CD4-positive, alpha-beta T cell (primary cell): ENCODE measurements at regions not wholly inside any gene's neighbourhood (a gene's known extent, or its start where the extent isn't known, plus 50 kb on each side); places are given as distances from the start of the nearest gene placed in this dataset.

Source experiments
- ATAC-seq: fragments of 200-7000 bp; cut with Tn5 transposase; one replicate; pipeline ENCODE4 v1.10.0; 2022; ENCODE audit warnings: mild to moderate bottlenecking; ENCODE audit not compliant: poor library complexity
- CTCF ChIA-PET: fragments of 350-600 bp; sonication (Branson Sonifier 250); formaldehyde crosslinking; loops from one replicate; lab custom pipeline; 2021; ENCODE audit warnings: antibody characterized with exemption, inconsistent platforms; lab: Charles Lee
- POLR2A ChIA-PET: fragments of 350-600 bp; sonication (Branson Sonifier 250); formaldehyde crosslinking; loops from one replicate; lab custom pipeline; 2021; ENCODE audit warnings: antibody characterized with exemption, inconsistent platforms; lab: Charles Lee
- DNase-seq, 14 experiments: peaks; one replicate each; pipeline ENCODE4 v3.0.0-alpha.2; 2013 to 2020; ENCODE audit warnings: mixed read lengths in 2 of 14
- H3K27ac ChIP-seq, 2 donors: one replicate each; pipeline versions ENCODE4 v1.5.1 to v1.7.0; 2013; ENCODE audit warnings: low read length in 2 of 2, low read depth in 1 of 2, mild to moderate bottlenecking in 1 of 2
- H3K27me3 ChIP-seq, 2 experiments: 1 replicate in 1 of 2; 2 replicates in 1 of 2; pipeline versions ENCODE4 v1.6.1 to v1.7.0; 2013; ENCODE audit warnings: low read length in 2 of 2, control low read depth in 1 of 2, mild to moderate bottlenecking in 1 of 2, moderate library complexity in 1 of 2; ENCODE audit not compliant: insufficient read depth in 2 of 2, control insufficient read depth in 1 of 2
- H3K36me3 ChIP-seq: one replicate; pipeline ENCODE4 v1.6.1; 2013; ENCODE audit warnings: low read length, control low read depth; ENCODE audit not compliant: insufficient read depth
- H3K4me1 ChIP-seq: one replicate; pipeline ENCODE4 v1.6.1; 2013; ENCODE audit warnings: low read length, control low read depth; ENCODE audit not compliant: insufficient read depth
- H3K4me3 ChIP-seq: one replicate; pipeline ENCODE4 v1.5.1; 2013; ENCODE audit warnings: mild to moderate bottlenecking, low read length, moderate library complexity
- H3K9me3 ChIP-seq, 2 experiments: 1 replicate in 1 of 2; 2 replicates in 1 of 2; pipeline versions ENCODE4 v1.6.1 to v1.7.0; 2013; ENCODE audit warnings: low read length in 2 of 2, mild to moderate bottlenecking in 2 of 2, control low read depth in 1 of 2, moderate library complexity in 1 of 2; ENCODE audit not compliant: control insufficient read depth in 1 of 2, insufficient read depth in 1 of 2
- H3K27ac Mint-ChIP-seq: one replicate; pipeline ENCODE4 v1.8.0; 2020; ENCODE audit warnings: mixed read lengths
- H3K27me3 Mint-ChIP-seq: one replicate; pipeline ENCODE4 v1.8.0; 2021; ENCODE audit warnings: mixed read lengths
- H3K36me3 Mint-ChIP-seq: one replicate; pipeline ENCODE4 v1.8.0; 2021; ENCODE audit warnings: low read depth, mixed read lengths
- H3K4me1 Mint-ChIP-seq: one replicate; pipeline ENCODE4 v1.8.0; 2021; ENCODE audit warnings: low read depth, mixed read lengths
- H3K4me3 Mint-ChIP-seq: one replicate; pipeline ENCODE4 v1.8.0; 2020; ENCODE audit warnings: mild to moderate bottlenecking, mixed read lengths
- H3K9me3 Mint-ChIP-seq: one replicate; pipeline ENCODE4 v1.8.0; 2020; ENCODE audit warnings: mixed read lengths
- intact Hi-C, 2 experiments: fragments of 100-400 bp; cut with DNase I in 1 of 2; cut with micrococcal nuclease in 1 of 2; formaldehyde crosslinking; loops; one replicate each; pipeline versions ENCODE4 v1.15.1 to v1.9.0; 2023 to 2025; cut with DNase I, micrococcal nuclease
- TF ChIP-seq, protein P1 (sequence below): fragments of 200-600 bp; IDR thresholded peaks from one replicate; pipeline ENCODE4 v1.8.0; 2022; ENCODE audit warnings: antibody characterized with exemption, mild to moderate bottlenecking

GRCh38 chr13:22454586-22454985, 726.2 kb upstream of the SGCG start:
- Mint-ChIP-seq H3K4me3 (no peak overlapping the region), H3K9me3 (no peaks in the 10 kb centered on the region), H3K36me3 (no peaks in the 10 kb centered on the region), H3K4me1 (no peaks in the 10 kb centered on the region), H3K27ac (no peak overlapping the region), H3K27me3 (no peaks in the 10 kb centered on the region)
- CTCF ChIA-PET: no interaction called here
- DNase-seq (no peak), ATAC-seq (no peak)
- peaks cover 0 to 3% of the 10 kb centered on the region in 2 experiments for H3K9me3 ChIP-seq
- no peaks in the 10 kb centered on the region for H3K36me3 ChIP-seq
- POLR2A ChIA-PET: no interaction called here
- no peaks in the 10 kb centered on the region for H3K27me3 ChIP-seq
- TF ChIP-seq, protein P1, sequence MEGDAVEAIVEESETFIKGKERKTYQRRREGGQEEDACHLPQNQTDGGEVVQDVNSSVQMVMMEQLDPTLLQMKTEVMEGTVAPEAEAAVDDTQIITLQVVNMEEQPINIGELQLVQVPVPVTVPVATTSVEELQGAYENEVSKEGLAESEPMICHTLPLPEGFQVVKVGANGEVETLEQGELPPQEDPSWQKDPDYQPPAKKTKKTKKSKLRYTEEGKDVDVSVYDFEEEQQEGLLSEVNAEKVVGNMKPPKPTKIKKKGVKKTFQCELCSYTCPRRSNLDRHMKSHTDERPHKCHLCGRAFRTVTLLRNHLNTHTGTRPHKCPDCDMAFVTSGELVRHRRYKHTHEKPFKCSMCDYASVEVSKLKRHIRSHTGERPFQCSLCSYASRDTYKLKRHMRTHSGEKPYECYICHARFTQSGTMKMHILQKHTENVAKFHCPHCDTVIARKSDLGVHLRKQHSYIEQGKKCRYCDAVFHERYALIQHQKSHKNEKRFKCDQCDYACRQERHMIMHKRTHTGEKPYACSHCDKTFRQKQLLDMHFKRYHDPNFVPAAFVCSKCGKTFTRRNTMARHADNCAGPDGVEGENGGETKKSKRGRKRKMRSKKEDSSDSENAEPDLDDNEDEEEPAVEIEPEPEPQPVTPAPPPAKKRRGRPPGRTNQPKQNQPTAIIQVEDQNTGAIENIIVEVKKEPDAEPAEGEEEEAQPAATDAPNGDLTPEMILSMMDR: no peak
- H3K27ac ChIP-seq: no peak overlapping the region
- no peaks in the 10 kb centered on the region for H3K4me1 ChIP-seq
- intact Hi-C loops: no loop called here
- no peak overlapping the region for H3K4me3 ChIP-seq

DNA sequence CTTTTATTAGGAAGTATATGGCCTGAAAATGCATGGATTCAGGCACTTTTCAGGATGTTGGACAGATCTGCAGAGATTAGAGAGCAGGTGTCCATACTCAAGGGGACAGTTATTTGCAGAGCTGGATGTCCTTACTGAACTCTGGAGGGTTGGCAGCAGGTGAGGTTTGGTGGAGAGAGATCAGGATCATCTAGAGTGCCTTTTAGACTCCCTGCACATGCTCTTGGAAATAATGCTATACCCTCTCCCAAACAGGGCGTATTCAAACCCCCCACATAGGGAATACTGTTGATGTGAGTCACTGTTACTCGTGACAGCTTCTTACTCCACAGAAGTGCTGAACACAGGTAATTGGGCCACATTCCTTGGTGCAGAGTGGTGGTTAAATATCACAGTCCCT, 725.7 kb upstream of the SGCG start:
- intact Hi-C loops: no loop called here
- TF ChIP-seq, protein P1: no peak
- no peaks in the 10 kb centered on the region for H3K9me3 Mint-ChIP-seq
- Histone ChIP-seq H3K4me3 (no peak overlapping the region), H3K4me1 (no peaks in the 10 kb centered on the region), H3K9me3 (peaks cover 0 to 3% of the 10 kb centered on the region in 2 experiments), H3K27me3 (no peaks in the 10 kb centered on the region), H3K36me3 (no peaks in the 10 kb centered on the region), H3K27ac (no peak overlapping the region)
- H3K4me3 Mint-ChIP-seq: no peak overlapping the region
- ChIA-PET POLR2A (no interaction called here), CTCF (no interaction called here)
- no peak for ATAC-seq
- H3K27ac Mint-ChIP-seq: no peak overlapping the region
- DNase-seq: no peak
- no peaks in the 10 kb centered on the region for H3K36me3 Mint-ChIP-seq
- H3K4me1 Mint-ChIP-seq: no peaks in the 10 kb centered on the region
- H3K27me3 Mint-ChIP-seq: no peaks in the 10 kb centered on the region

GRCh38 chr13:22461854-22462490, 718.8 kb upstream of the SGCG start:
- intact Hi-C loops: no loop called here
- H3K36me3 Mint-ChIP-seq: no peaks in the 10 kb centered on the region
- H3K9me3 Mint-ChIP-seq: no peaks in the 10 kb centered on the region
- no peak overlapping the region for H3K4me3 Mint-ChIP-seq
- CTCF ChIA-PET: no interaction called here
- DNase-seq (no peak), ATAC-seq (no peak)
- H3K27ac Mint-ChIP-seq: no peak overlapping the region
- no peaks in the 10 kb centered on the region for H3K27me3 ChIP-seq
- H3K9me3 ChIP-seq: no peaks in the 10 kb centered on the region
- no peak overlapping the region for H3K27ac ChIP-seq
- H3K4me1 ChIP-seq: no peaks in the 10 kb centered on the region
- H3K27me3 Mint-ChIP-seq: peaks cover 3% of the 10 kb centered on the region
- TF ChIP-seq, protein P1: no peak
- H3K36me3 ChIP-seq: no peaks in the 10 kb centered on the region
- H3K4me1 Mint-ChIP-seq: no peaks in the 10 kb centered on the region
- no peak overlapping the region for H3K4me3 ChIP-seq
- POLR2A ChIA-PET: no interaction called here
